Neural progenitor cell (in vitro differentiated cells): ENCODE measurements at regions not wholly inside any gene's neighbourhood (a gene's known extent, or its start where the extent isn't known, plus 50 kb on each side); places are given as distances from the start of the nearest gene placed in this dataset.

Experiments
- DNase-seq: peaks from one replicate; pipeline ENCODE4 v3.0.0-alpha.2; 2016; ENCODE audit warnings: low spot score
- H2AFZ ChIP-seq: fragments of 200-600 bp; sonication (generic); replicated peaks from 2 replicates; pipeline ENCODE4 v1.6.1; 2016; ENCODE audit warnings: antibody characterized with exemption
- H3F3A ChIP-seq: fragments of 200-600 bp; sonication (generic); 2 replicates; pipeline ENCODE4 v1.6.1; 2016; ENCODE audit warnings: antibody characterized with exemption, low read depth
- H3K27ac ChIP-seq: fragments of 200-600 bp; sonication (generic); 2 replicates; pipeline ENCODE4 v1.5.1; 2016; ENCODE audit warnings: mild to moderate bottlenecking
- H3K27me3 ChIP-seq: fragments of 200-600 bp; sonication (generic); 2 replicates; pipeline ENCODE4 v1.6.1; 2016; ENCODE audit warnings: mild to moderate bottlenecking, moderate library complexity
- H3K36me3 ChIP-seq: fragments of 200-600 bp; sonication (generic); 2 replicates; pipeline ENCODE4 v1.5.1; 2016
- H3K4me1 ChIP-seq: fragments of 200-600 bp; sonication (generic); 2 replicates; pipeline ENCODE4 v1.6.1; 2016; ENCODE audit warnings: mixed run types
- H3K4me2 ChIP-seq: fragments of 200-600 bp; sonication (generic); 2 replicates; pipeline ENCODE4 v1.6.1; 2016
- H3K4me3 ChIP-seq: fragments of 200-600 bp; sonication (generic); 2 replicates; pipeline ENCODE4 v1.5.1; 2016
- H3K79me2 ChIP-seq: fragments of 200-600 bp; sonication (generic); 2 replicates; pipeline ENCODE4 v1.6.1; 2016; ENCODE audit warnings: low read depth
- H3K9ac ChIP-seq: fragments of 200-600 bp; sonication (generic); 2 replicates; pipeline ENCODE4 v1.6.1; 2016
- H3K9me3 ChIP-seq: fragments of 200-600 bp; sonication (generic); 2 replicates; pipeline ENCODE4 v1.5.1; 2016; ENCODE audit warnings: low read depth
- H4K20me1 ChIP-seq: fragments of 200-600 bp; sonication (generic); 2 replicates; pipeline ENCODE4 v1.6.1; 2016; ENCODE audit warnings: low read depth
- H3K27ac Mint-ChIP-seq: 3 replicates; pipeline ENCODE4 v1.8.0; 2021; ENCODE audit warnings: mixed read lengths
- H3K27me3 Mint-ChIP-seq: 2 replicates; pipeline ENCODE4 v1.8.0; 2022; ENCODE audit warnings: low read depth, mild to moderate bottlenecking, inconsistent platforms, moderate library complexity, mixed read lengths; ENCODE audit not compliant: insufficient read depth
- H3K36me3 Mint-ChIP-seq: 3 replicates; pipeline ENCODE4 v1.8.0; 2021; ENCODE audit warnings: mixed read lengths
- H3K4me1 Mint-ChIP-seq: 3 replicates; pipeline ENCODE4 v1.8.0; 2021; ENCODE audit warnings: mixed read lengths
- H3K4me3 Mint-ChIP-seq: 3 replicates; pipeline ENCODE4 v1.8.0; 2021; ENCODE audit warnings: mild to moderate bottlenecking, moderate library complexity, mixed read lengths
- H3K9me3 Mint-ChIP-seq: 3 replicates; pipeline ENCODE4 v1.8.0; 2020; ENCODE audit warnings: mixed read lengths
- EZH2 ChIP-seq: fragments of 200-600 bp; sonication (generic); IDR thresholded peaks from 2 replicates; pipeline ENCODE4 v1.6.1; 2017; ENCODE audit warnings: antibody characterized with exemption, mild to moderate bottlenecking, moderate library complexity
- EZH2phosphoT487 ChIP-seq: fragments of 200-600 bp; sonication (generic); IDR thresholded peaks from 2 replicates; pipeline ENCODE4 v1.6.1; 2017; ENCODE audit warnings: antibody characterized with exemption
- TF ChIP-seq, protein P1 (sequence below): fragments of 200-600 bp; sonication (generic); IDR thresholded peaks from 2 replicates; pipeline ENCODE4 v1.5.1; 2017; ENCODE audit warnings: antibody characterized with exemption, mild to moderate bottlenecking

- Histone ChIP-seq H4K20me1 (no peaks in the 10 kb centered on the region), H3F3A (no peaks in the 10 kb centered on the region), H2AFZ (no peak overlapping the region), H3K27ac (no peak overlapping the region), H3K27me3 (no peaks in the 10 kb centered on the region), H3K9ac (no peak overlapping the region), H3K4me3 (no peak overlapping the region), H3K4me1 (peaks cover 6% of the 10 kb centered on the region), H3K9me3 (no peaks in the 10 kb centered on the region), H3K4me2 (no peak overlapping the region), H3K79me2 (no peaks in the 10 kb centered on the region), H3K36me3 (no peaks in the 10 kb centered on the region)
- Mint-ChIP-seq H3K27ac (no peak overlapping the region), H3K9me3 (no peaks in the 10 kb centered on the region), H3K4me1 (peaks cover 2% of the 10 kb centered on the region), H3K27me3 (peaks cover 19% of the 10 kb centered on the region), H3K36me3 (no peaks in the 10 kb centered on the region), H3K4me3 (no peak overlapping the region)
- TF ChIP-seq EZH2phosphoT487 (no peak), EZH2 (no peak)
- TF ChIP-seq, protein P1, sequence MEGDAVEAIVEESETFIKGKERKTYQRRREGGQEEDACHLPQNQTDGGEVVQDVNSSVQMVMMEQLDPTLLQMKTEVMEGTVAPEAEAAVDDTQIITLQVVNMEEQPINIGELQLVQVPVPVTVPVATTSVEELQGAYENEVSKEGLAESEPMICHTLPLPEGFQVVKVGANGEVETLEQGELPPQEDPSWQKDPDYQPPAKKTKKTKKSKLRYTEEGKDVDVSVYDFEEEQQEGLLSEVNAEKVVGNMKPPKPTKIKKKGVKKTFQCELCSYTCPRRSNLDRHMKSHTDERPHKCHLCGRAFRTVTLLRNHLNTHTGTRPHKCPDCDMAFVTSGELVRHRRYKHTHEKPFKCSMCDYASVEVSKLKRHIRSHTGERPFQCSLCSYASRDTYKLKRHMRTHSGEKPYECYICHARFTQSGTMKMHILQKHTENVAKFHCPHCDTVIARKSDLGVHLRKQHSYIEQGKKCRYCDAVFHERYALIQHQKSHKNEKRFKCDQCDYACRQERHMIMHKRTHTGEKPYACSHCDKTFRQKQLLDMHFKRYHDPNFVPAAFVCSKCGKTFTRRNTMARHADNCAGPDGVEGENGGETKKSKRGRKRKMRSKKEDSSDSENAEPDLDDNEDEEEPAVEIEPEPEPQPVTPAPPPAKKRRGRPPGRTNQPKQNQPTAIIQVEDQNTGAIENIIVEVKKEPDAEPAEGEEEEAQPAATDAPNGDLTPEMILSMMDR: no peak
- DNase-seq: no peak
Observed at GRCh38 chr15:96733721-96734120, 403.2 kb downstream of the NR2F2 start.

DNA sequence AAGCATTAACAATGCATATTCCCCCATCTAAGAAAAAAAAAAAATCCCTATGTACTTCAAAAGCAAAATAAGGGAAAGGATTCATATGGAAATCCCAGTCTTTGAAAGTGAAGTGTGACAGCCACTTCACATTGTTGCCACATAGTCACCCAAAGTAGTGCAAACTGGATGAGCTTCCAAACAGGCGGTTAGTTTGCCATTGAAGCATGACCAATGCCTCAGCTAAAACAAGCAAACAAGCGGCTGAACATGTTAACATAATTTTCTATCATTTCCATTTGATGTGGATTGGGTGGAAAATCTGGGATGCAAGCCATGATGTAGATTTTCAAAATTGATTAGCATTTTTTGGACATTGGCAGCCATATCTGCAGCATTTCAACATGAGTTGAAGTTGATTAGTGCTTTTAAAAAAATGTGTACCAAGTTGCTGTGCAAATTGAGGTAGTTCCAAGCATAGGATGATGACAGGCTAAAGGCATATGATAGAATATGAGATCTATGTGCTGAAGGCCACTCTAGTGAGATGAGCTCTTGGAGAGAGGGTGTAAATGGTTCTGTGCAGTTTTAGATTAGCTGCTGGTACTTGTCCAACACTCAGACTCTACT lies 405.2 kb downstream of the NR2F2 start:
- Histone ChIP-seq H3K36me3 (no peaks in the 10 kb centered on the region), H3K9me3 (no peaks in the 10 kb centered on the region), H2AFZ (no peak overlapping the region), H4K20me1 (no peaks in the 10 kb centered on the region), H3K4me1 (peaks cover 6% of the 10 kb centered on the region), H3F3A (no peaks in the 10 kb centered on the region), H3K79me2 (no peaks in the 10 kb centered on the region), H3K9ac (no peak overlapping the region), H3K4me3 (no peak overlapping the region), H3K4me2 (no peak overlapping the region), H3K27ac (no peak overlapping the region), H3K27me3 (no peaks in the 10 kb centered on the region)
- no peak for DNase-seq
- H3K27ac Mint-ChIP-seq: no peak overlapping the region
- TF ChIP-seq EZH2 (no peak), EZH2phosphoT487 (no peak)
- TF ChIP-seq, protein P1: no peak
- no peaks in the 10 kb centered on the region for H3K9me3 Mint-ChIP-seq
- H3K4me3 Mint-ChIP-seq: no peak overlapping the region
- peaks cover 36% of the 10 kb centered on the region for H3K27me3 Mint-ChIP-seq
- H3K36me3 Mint-ChIP-seq: no peaks in the 10 kb centered on the region
- peaks cover 2% of the 10 kb centered on the region for H3K4me1 Mint-ChIP-seq

- H3K4me1 Mint-ChIP-seq: peaks cover 2% of the 10 kb centered on the region
- H3K4me1 ChIP-seq: peaks cover 6% of the 10 kb centered on the region
- H3K27me3 ChIP-seq: no peaks in the 10 kb centered on the region
Observed at GRCh38 chr15:96736384-96736783, 405.9 kb downstream of the NR2F2 start.

More at GRCh38 chr15:96736384-96736783, 405.9 kb downstream of the NR2F2 start:
- no peaks in the 10 kb centered on the region for H3F3A ChIP-seq
- H3K4me3 ChIP-seq: no peak overlapping the region
- no peak overlapping the region for H3K4me3 Mint-ChIP-seq
- no peaks in the 10 kb centered on the region for H3K79me2 ChIP-seq
- H3K9ac ChIP-seq: no peak overlapping the region
- no peak overlapping the region for H3K27ac ChIP-seq
- no peaks in the 10 kb centered on the region for H3K9me3 Mint-ChIP-seq
- H3K36me3 ChIP-seq: no peaks in the 10 kb centered on the region
- no peaks in the 10 kb centered on the region for H3K36me3 Mint-ChIP-seq
- H3K27me3 Mint-ChIP-seq: peaks cover 37% of the 10 kb centered on the region
- DNase-seq: no peak
- no peaks in the 10 kb centered on the region for H3K9me3 ChIP-seq
- H3K4me2 ChIP-seq: no peak overlapping the region
- no peaks in the 10 kb centered on the region for H4K20me1 ChIP-seq
- no peak overlapping the region for H3K27ac Mint-ChIP-seq
- TF ChIP-seq EZH2phosphoT487: no peak
- TF ChIP-seq EZH2: no peak
- TF ChIP-seq, protein P1: no peak
- no peak overlapping the region for H2AFZ ChIP-seq
